Neural progenitor cell (in vitro differentiated cells): ENCODE measurements at regions not wholly inside any gene's neighbourhood (a gene's known extent, or its start where the extent isn't known, plus 50 kb on each side); places are given as distances from the start of the nearest gene placed in this dataset.

Experiments used
- DNase-seq: peaks from one replicate; pipeline ENCODE4 v3.0.0-alpha.2; 2016; ENCODE audit warnings: low spot score
- H2AFZ ChIP-seq: fragments of 200-600 bp; sonication (generic); replicated peaks from 2 replicates; pipeline ENCODE4 v1.6.1; 2016; ENCODE audit warnings: antibody characterized with exemption
- H3F3A ChIP-seq: fragments of 200-600 bp; sonication (generic); 2 replicates; pipeline ENCODE4 v1.6.1; 2016; ENCODE audit warnings: antibody characterized with exemption, low read depth
- H3K27ac ChIP-seq: fragments of 200-600 bp; sonication (generic); 2 replicates; pipeline ENCODE4 v1.5.1; 2016; ENCODE audit warnings: mild to moderate bottlenecking
- H3K27me3 ChIP-seq: fragments of 200-600 bp; sonication (generic); 2 replicates; pipeline ENCODE4 v1.6.1; 2016; ENCODE audit warnings: mild to moderate bottlenecking, moderate library complexity
- H3K36me3 ChIP-seq: fragments of 200-600 bp; sonication (generic); 2 replicates; pipeline ENCODE4 v1.5.1; 2016
- H3K4me1 ChIP-seq: fragments of 200-600 bp; sonication (generic); 2 replicates; pipeline ENCODE4 v1.6.1; 2016; ENCODE audit warnings: mixed run types
- H3K4me2 ChIP-seq: fragments of 200-600 bp; sonication (generic); 2 replicates; pipeline ENCODE4 v1.6.1; 2016
- H3K4me3 ChIP-seq: fragments of 200-600 bp; sonication (generic); 2 replicates; pipeline ENCODE4 v1.5.1; 2016
- H3K79me2 ChIP-seq: fragments of 200-600 bp; sonication (generic); 2 replicates; pipeline ENCODE4 v1.6.1; 2016; ENCODE audit warnings: low read depth
- H3K9ac ChIP-seq: fragments of 200-600 bp; sonication (generic); 2 replicates; pipeline ENCODE4 v1.6.1; 2016
- H3K9me3 ChIP-seq: fragments of 200-600 bp; sonication (generic); 2 replicates; pipeline ENCODE4 v1.5.1; 2016; ENCODE audit warnings: low read depth
- H4K20me1 ChIP-seq: fragments of 200-600 bp; sonication (generic); 2 replicates; pipeline ENCODE4 v1.6.1; 2016; ENCODE audit warnings: low read depth
- H3K27ac Mint-ChIP-seq: 3 replicates; pipeline ENCODE4 v1.8.0; 2021; ENCODE audit warnings: mixed read lengths
- H3K27me3 Mint-ChIP-seq: 2 replicates; pipeline ENCODE4 v1.8.0; 2022; ENCODE audit warnings: low read depth, mild to moderate bottlenecking, inconsistent platforms, moderate library complexity, mixed read lengths; ENCODE audit not compliant: insufficient read depth
- H3K36me3 Mint-ChIP-seq: 3 replicates; pipeline ENCODE4 v1.8.0; 2021; ENCODE audit warnings: mixed read lengths
- H3K4me1 Mint-ChIP-seq: 3 replicates; pipeline ENCODE4 v1.8.0; 2021; ENCODE audit warnings: mixed read lengths
- H3K4me3 Mint-ChIP-seq: 3 replicates; pipeline ENCODE4 v1.8.0; 2021; ENCODE audit warnings: mild to moderate bottlenecking, moderate library complexity, mixed read lengths
- H3K9me3 Mint-ChIP-seq: 3 replicates; pipeline ENCODE4 v1.8.0; 2020; ENCODE audit warnings: mixed read lengths
- EZH2 ChIP-seq: fragments of 200-600 bp; sonication (generic); IDR thresholded peaks from 2 replicates; pipeline ENCODE4 v1.6.1; 2017; ENCODE audit warnings: antibody characterized with exemption, mild to moderate bottlenecking, moderate library complexity
- EZH2phosphoT487 ChIP-seq: fragments of 200-600 bp; sonication (generic); IDR thresholded peaks from 2 replicates; pipeline ENCODE4 v1.6.1; 2017; ENCODE audit warnings: antibody characterized with exemption
- TF ChIP-seq, protein P1 (sequence below): fragments of 200-600 bp; sonication (generic); IDR thresholded peaks from 2 replicates; pipeline ENCODE4 v1.5.1; 2017; ENCODE audit warnings: antibody characterized with exemption, mild to moderate bottlenecking

DNA sequence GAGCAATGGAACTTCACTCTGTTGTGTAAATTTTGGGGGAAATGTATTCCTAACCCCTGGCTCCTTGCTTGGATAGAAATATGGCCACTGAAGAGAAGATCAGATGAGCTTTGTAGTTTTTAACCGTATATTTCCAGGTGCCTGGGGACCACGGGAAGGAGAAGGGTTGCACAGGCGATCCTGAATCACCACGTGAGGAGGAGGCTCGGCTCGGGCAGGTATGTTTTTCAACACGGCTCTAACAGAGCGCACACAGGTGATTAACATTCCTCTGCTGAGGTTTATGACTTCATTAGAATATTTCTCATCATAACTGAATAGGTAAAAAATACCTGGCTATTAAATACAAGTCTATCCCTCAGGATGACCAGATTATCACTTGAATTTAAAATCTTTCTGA lies 495.0 kb upstream of the ZFHX3 start:
- no peak overlapping the region for H2AFZ ChIP-seq
- H3K4me1 ChIP-seq, result peaks cover 52% of the 10 kb centered on the region
- peaks cover 5% of the 10 kb centered on the region for H3K27me3 Mint-ChIP-seq
- TF ChIP-seq EZH2 (no peak), EZH2phosphoT487 (no peak)
- TF ChIP-seq, protein P1, sequence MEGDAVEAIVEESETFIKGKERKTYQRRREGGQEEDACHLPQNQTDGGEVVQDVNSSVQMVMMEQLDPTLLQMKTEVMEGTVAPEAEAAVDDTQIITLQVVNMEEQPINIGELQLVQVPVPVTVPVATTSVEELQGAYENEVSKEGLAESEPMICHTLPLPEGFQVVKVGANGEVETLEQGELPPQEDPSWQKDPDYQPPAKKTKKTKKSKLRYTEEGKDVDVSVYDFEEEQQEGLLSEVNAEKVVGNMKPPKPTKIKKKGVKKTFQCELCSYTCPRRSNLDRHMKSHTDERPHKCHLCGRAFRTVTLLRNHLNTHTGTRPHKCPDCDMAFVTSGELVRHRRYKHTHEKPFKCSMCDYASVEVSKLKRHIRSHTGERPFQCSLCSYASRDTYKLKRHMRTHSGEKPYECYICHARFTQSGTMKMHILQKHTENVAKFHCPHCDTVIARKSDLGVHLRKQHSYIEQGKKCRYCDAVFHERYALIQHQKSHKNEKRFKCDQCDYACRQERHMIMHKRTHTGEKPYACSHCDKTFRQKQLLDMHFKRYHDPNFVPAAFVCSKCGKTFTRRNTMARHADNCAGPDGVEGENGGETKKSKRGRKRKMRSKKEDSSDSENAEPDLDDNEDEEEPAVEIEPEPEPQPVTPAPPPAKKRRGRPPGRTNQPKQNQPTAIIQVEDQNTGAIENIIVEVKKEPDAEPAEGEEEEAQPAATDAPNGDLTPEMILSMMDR, result no peak
- no peak overlapping the region for H3K4me3 ChIP-seq
- H3K27ac Mint-ChIP-seq, result peak overlapping the region; percentile 67
- no peaks in the 10 kb centered on the region for H3K79me2 ChIP-seq
- no peaks in the 10 kb centered on the region for H3K27me3 ChIP-seq
- H3K36me3 ChIP-seq, result no peaks in the 10 kb centered on the region
- no peaks in the 10 kb centered on the region for H4K20me1 ChIP-seq
- peaks cover 64% of the 10 kb centered on the region for H3K4me1 Mint-ChIP-seq
- no peaks in the 10 kb centered on the region for H3K9me3 ChIP-seq
- H3K4me3 Mint-ChIP-seq, result peak overlapping the region; percentile 81
- DNase-seq, result no peak
- H3F3A ChIP-seq, result peaks cover 13% of the 10 kb centered on the region
- no peaks in the 10 kb centered on the region for H3K36me3 Mint-ChIP-seq
- H3K9ac ChIP-seq, result no peak overlapping the region
- H3K4me2 ChIP-seq, result peak overlapping the region; percentile 67
- H3K27ac ChIP-seq, result no peak overlapping the region
- no peaks in the 10 kb centered on the region for H3K9me3 Mint-ChIP-seq

DNA sequence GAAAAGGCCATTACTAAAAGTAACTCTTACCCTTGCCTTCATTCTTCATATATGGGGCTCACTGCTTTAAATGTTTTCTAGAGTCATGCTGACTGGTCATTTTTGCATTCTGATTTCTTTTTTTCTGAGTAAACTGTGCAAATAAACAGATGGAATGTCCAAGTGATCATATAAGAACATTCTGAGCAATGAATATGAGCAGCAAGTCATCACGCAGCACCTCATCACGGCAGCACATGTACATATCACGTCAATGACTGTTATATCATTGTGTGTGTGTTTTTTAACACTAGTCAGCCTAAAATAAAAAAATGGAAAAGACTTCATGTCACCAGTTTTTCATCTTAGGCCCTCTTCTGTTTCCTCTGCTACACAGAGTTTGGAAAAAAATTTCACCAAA lies 490.0 kb upstream of the ZFHX3 start:
- no peak overlapping the region for H3K27ac ChIP-seq
- H3K4me3 ChIP-seq, result no peak overlapping the region
- peaks cover 5% of the 10 kb centered on the region for H3K9me3 Mint-ChIP-seq
- no peaks in the 10 kb centered on the region for H3F3A ChIP-seq
- no peaks in the 10 kb centered on the region for H3K36me3 Mint-ChIP-seq
- H3K4me2 ChIP-seq, result no peak overlapping the region
- H3K27ac Mint-ChIP-seq, result no peak overlapping the region
- H3K79me2 ChIP-seq, result no peaks in the 10 kb centered on the region
- H4K20me1 ChIP-seq, result no peaks in the 10 kb centered on the region
- H3K27me3 Mint-ChIP-seq, result peaks cover 4% of the 10 kb centered on the region
- no peak for DNase-seq
- no peaks in the 10 kb centered on the region for H3K27me3 ChIP-seq
- peaks cover 2% of the 10 kb centered on the region for H3K4me1 ChIP-seq
- peaks cover 15% of the 10 kb centered on the region for H3K4me1 Mint-ChIP-seq
- H3K9me3 ChIP-seq, result no peaks in the 10 kb centered on the region
- H2AFZ ChIP-seq, result no peak overlapping the region
- H3K4me3 Mint-ChIP-seq, result no peak overlapping the region
- H3K9ac ChIP-seq, result no peak overlapping the region
- TF ChIP-seq EZH2, result no peak
- TF ChIP-seq, protein P1, result no peak
- TF ChIP-seq EZH2phosphoT487, result no peak
- H3K36me3 ChIP-seq, result no peaks in the 10 kb centered on the region

DNA sequence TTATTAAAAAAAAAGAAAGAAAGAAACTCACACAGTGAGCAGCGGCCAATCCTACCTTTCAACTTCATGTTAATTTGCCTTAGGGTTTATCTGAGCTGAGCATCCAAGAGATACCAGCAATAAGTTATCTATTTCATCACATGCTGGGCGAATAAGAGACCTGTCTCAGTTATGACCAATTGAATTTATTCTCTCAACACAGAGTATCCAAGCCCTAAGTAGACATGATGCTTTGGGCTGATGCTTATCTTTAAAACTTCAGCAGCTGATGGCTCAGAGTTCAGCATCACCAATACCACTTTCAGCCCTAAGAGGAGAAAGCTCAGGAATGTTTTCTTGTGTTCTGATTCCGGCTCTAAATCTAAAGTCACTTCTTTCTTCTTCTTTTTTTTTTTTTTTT lies 489.0 kb upstream of the ZFHX3 start:
- no peak overlapping the region for H2AFZ ChIP-seq
- peaks cover 5% of the 10 kb centered on the region for H3K4me1 Mint-ChIP-seq

More for the DNA sequence above, 489.0 kb upstream of the ZFHX3 start:
- no peak overlapping the region for H3K4me2 ChIP-seq
- no peaks in the 10 kb centered on the region for H3F3A ChIP-seq
- no peaks in the 10 kb centered on the region for H4K20me1 ChIP-seq
- DNase-seq, result no peak
- no peaks in the 10 kb centered on the region for H3K36me3 ChIP-seq
- no peaks in the 10 kb centered on the region for H3K79me2 ChIP-seq
- H3K36me3 Mint-ChIP-seq, result no peaks in the 10 kb centered on the region
- no peaks in the 10 kb centered on the region for H3K27me3 ChIP-seq
- TF ChIP-seq EZH2phosphoT487, result no peak
- TF ChIP-seq EZH2, result no peak
- TF ChIP-seq, protein P1, result no peak
- H3K9me3 Mint-ChIP-seq, result peaks cover 9% of the 10 kb centered on the region
- no peaks in the 10 kb centered on the region for H3K9me3 ChIP-seq
- no peak overlapping the region for H3K4me3 Mint-ChIP-seq
- no peak overlapping the region for H3K27ac ChIP-seq
- no peaks in the 10 kb centered on the region for H3K4me1 ChIP-seq
- H3K4me3 ChIP-seq, result no peak overlapping the region
- no peak overlapping the region for H3K27ac Mint-ChIP-seq
- no peak overlapping the region for H3K9ac ChIP-seq
- no peaks in the 10 kb centered on the region for H3K27me3 Mint-ChIP-seq
